Keratinocyte (primary cell): ENCODE measurements at regions not wholly inside any gene's neighbourhood (a gene's known extent, or its start where the extent isn't known, plus 50 kb on each side); places are given as distances from the start of the nearest gene placed in this dataset.

Source experiments
- DNase-seq: peaks from one replicate; pipeline ENCODE4 v3.0.0-alpha.2; 2011; ENCODE audit warnings: low read depth, missing footprints, low spot score
- FAIRE-seq: peaks from 2 replicates; lab custom pipeline; 2011; peaks lifted over from hg19 to GRCh38; lab: Jason Lieb, UNC
- H2AFZ ChIP-seq: 2 replicates; pipeline ENCODE4 v1.6.0; 2012; ENCODE audit warnings: low read length, control low read depth, inconsistent platforms; ENCODE audit not compliant: control insufficient read depth
- H3K27ac ChIP-seq: 2 replicates; pipeline ENCODE4 v1.5.1; 2011; ENCODE audit warnings: low read length; ENCODE audit not compliant: control insufficient read depth, insufficient read depth
- H3K27me3 ChIP-seq: 3 replicates; pipeline ENCODE4 v1.6.0; 2011; ENCODE audit warnings: low read length; ENCODE audit not compliant: control insufficient read depth, insufficient read depth; ENCODE audit errors: extremely low read depth
- H3K36me3 ChIP-seq, 2 experiments: 2 replicates in 1 of 2; 3 replicates in 1 of 2; pipeline ENCODE4 v1.5.1; 2011; ENCODE audit warnings: low read length in 2 of 2, mild to moderate bottlenecking in 1 of 2; ENCODE audit not compliant: control insufficient read depth in 2 of 2, insufficient read depth in 2 of 2; ENCODE audit errors: extremely low read depth in 1 of 2
- H3K4me1 ChIP-seq: 3 replicates; pipeline ENCODE4 v1.5.1; 2011; ENCODE audit warnings: low read length; ENCODE audit not compliant: control insufficient read depth, insufficient read depth; ENCODE audit errors: extremely low read depth
- H3K4me2 ChIP-seq: 3 replicates; pipeline ENCODE4 v1.6.0; 2011; ENCODE audit warnings: low read depth, low read length; ENCODE audit not compliant: control insufficient read depth, insufficient read depth; ENCODE audit errors: extremely low read depth
- H3K4me3 ChIP-seq, 3 experiments: fragments of 200-600 bp in 1 of 3; sonication (generic) in 1 of 3; 2 replicates in 2 of 3; 3 replicates in 1 of 3; pipeline ENCODE4 v1.5.1; 2011 to 2016; ENCODE audit warnings: low read length in 3 of 3, mild to moderate bottlenecking in 3 of 3, control low read depth in 2 of 3, inconsistent platforms in 1 of 3, low read depth in 1 of 3, mixed read lengths in 1 of 3, mixed run types in 1 of 3, moderate library complexity in 1 of 3; ENCODE audit not compliant: control insufficient read depth in 2 of 3, insufficient read depth in 2 of 3; ENCODE audit errors: extremely low read depth in 1 of 3
- H3K79me2 ChIP-seq: 2 replicates; pipeline ENCODE4 v1.6.0; 2012; ENCODE audit warnings: low read length; ENCODE audit not compliant: control insufficient read depth, insufficient read depth
- H3K9ac ChIP-seq: 3 replicates; pipeline ENCODE4 v1.6.0; 2011; ENCODE audit warnings: low read length; ENCODE audit not compliant: control insufficient read depth, insufficient read depth; ENCODE audit errors: extremely low read depth
- H3K9me1 ChIP-seq: 3 replicates; pipeline ENCODE4 v1.6.0; 2011; ENCODE audit warnings: low read length; ENCODE audit not compliant: control insufficient read depth, insufficient read depth; ENCODE audit errors: extremely low read depth
- H3K9me3 ChIP-seq: 2 replicates; pipeline ENCODE4 v1.5.1; 2012; ENCODE audit warnings: low read depth, low read length; ENCODE audit not compliant: control insufficient read depth
- H4K20me1 ChIP-seq: 3 replicates; pipeline ENCODE4 v1.6.0; 2011; ENCODE audit warnings: low read length; ENCODE audit not compliant: control insufficient read depth, insufficient read depth; ENCODE audit errors: extremely low read depth
- EZH2 ChIP-seq: IDR thresholded peaks from one replicate; pipeline ENCODE4 v1.6.1; 2012; ENCODE audit warnings: inconsistent platforms, mild to moderate bottlenecking, low read length, moderate library complexity
- dilution Hi-C: fragments of 300-500 bp; cut with MboI; formaldehyde crosslinking; loops from one replicate; pipeline ENCODE4 v1.7.0; 2020; ENCODE audit warnings: low sequenced_read_pairs; ENCODE audit not compliant: extremely low pct_ligation_motif_present
- TF ChIP-seq, protein P1 (sequence below), 3 experiments: IDR thresholded peaks in 1 of 3; conservative IDR thresholded peaks in 1 of 3; optimal IDR thresholded peaks in 1 of 3; 2 replicates in 2 of 3; 3 replicates in 1 of 3; pipeline versions ENCODE3 to v1.5.1; 2011; ENCODE audit warnings: low read length in 3 of 3, mild to moderate bottlenecking in 3 of 3, moderate library complexity in 2 of 3, control low read depth in 1 of 3, inconsistent platforms in 1 of 3; ENCODE audit not compliant: insufficient read depth in 2 of 3; ENCODE audit errors: extremely low read depth in 1 of 3

DNA sequence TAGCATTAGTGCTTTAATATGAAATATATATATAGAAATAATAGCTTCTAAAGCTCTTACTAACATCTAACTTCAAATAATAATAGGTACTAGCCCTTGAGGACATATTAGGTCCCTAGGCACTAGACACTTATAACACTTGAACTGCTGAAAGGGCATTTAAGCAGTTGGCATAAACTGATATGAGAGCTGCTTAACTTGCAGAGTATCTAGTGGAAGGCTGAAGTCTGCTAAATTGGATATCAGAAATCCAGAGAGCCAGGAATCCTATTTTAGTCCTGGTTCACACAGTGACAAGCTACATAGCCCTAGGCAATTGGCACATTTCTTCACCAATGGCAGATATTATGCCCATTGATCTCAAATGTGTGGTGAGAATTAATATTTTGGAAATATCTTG is 326.9 kb upstream of the UBE2E3 start:
- no peaks in the 10 kb centered on the region for H3K9me1 ChIP-seq
- H3K27me3 ChIP-seq = no peaks in the 10 kb centered on the region
- peaks cover 26% of the 10 kb centered on the region for H3K4me1 ChIP-seq
- FAIRE-seq (no peak), DNase-seq (no peak)
- H3K9me3 ChIP-seq = no peaks in the 10 kb centered on the region
- H3K4me2 ChIP-seq = no peak overlapping the region
- H3K36me3 ChIP-seq = no peaks in the 10 kb centered on the region
- no peaks in the 10 kb centered on the region for H3K79me2 ChIP-seq
- no peak overlapping the region for H3K9ac ChIP-seq
- dilution Hi-C loops = no loop called here
- no peak overlapping the region for H2AFZ ChIP-seq
- no peak for TF ChIP-seq EZH2
- TF ChIP-seq, protein P1, sequence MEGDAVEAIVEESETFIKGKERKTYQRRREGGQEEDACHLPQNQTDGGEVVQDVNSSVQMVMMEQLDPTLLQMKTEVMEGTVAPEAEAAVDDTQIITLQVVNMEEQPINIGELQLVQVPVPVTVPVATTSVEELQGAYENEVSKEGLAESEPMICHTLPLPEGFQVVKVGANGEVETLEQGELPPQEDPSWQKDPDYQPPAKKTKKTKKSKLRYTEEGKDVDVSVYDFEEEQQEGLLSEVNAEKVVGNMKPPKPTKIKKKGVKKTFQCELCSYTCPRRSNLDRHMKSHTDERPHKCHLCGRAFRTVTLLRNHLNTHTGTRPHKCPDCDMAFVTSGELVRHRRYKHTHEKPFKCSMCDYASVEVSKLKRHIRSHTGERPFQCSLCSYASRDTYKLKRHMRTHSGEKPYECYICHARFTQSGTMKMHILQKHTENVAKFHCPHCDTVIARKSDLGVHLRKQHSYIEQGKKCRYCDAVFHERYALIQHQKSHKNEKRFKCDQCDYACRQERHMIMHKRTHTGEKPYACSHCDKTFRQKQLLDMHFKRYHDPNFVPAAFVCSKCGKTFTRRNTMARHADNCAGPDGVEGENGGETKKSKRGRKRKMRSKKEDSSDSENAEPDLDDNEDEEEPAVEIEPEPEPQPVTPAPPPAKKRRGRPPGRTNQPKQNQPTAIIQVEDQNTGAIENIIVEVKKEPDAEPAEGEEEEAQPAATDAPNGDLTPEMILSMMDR (optimal IDR thresholded peaks at IDR 0.05 in 1 of 3, IDR thresholded peaks at IDR 0.05 in 1 of 3, conservative IDR thresholded peaks at IDR 0.05 in 1 of 3; ENCODE audit: extremely low read depth in 1 of 3, insufficient read depth in 2 of 3, low read length in 3 of 3) = no peak
- H3K27ac ChIP-seq = no peak overlapping the region
- no peak overlapping the region for H3K4me3 ChIP-seq
- no peaks in the 10 kb centered on the region for H4K20me1 ChIP-seq

GRCh38 chr2:180652794-180653193 is 327.6 kb upstream of the UBE2E3 start:
- no peak overlapping the region for H3K9ac ChIP-seq
- no peak overlapping the region for H3K27ac ChIP-seq
- H3K4me2 ChIP-seq = no peak overlapping the region
- H3K27me3 ChIP-seq = no peaks in the 10 kb centered on the region
- H3K36me3 ChIP-seq = no peaks in the 10 kb centered on the region
- no peak overlapping the region for H3K4me3 ChIP-seq
- no peak for FAIRE-seq
- no peaks in the 10 kb centered on the region for H4K20me1 ChIP-seq
- dilution Hi-C loops = no loop called here
- no peak for TF ChIP-seq EZH2
- TF ChIP-seq, protein P1 (optimal IDR thresholded peaks at IDR 0.05 in 1 of 3, IDR thresholded peaks at IDR 0.05 in 1 of 3, conservative IDR thresholded peaks at IDR 0.05 in 1 of 3; ENCODE audit: extremely low read depth in 1 of 3, insufficient read depth in 2 of 3, low read length in 3 of 3) = no peak
- H3K4me1 ChIP-seq = peaks cover 26% of the 10 kb centered on the region
- H2AFZ ChIP-seq = no peak overlapping the region
- H3K9me3 ChIP-seq = no peaks in the 10 kb centered on the region
- H3K79me2 ChIP-seq = no peaks in the 10 kb centered on the region
- no peak for DNase-seq
- no peaks in the 10 kb centered on the region for H3K9me1 ChIP-seq
